ENCODE measurements at regions not wholly inside any gene's neighbourhood (a gene's known extent, or its start where the extent isn't known, plus 50 kb on each side); places are given as distances from the start of the nearest gene placed in this dataset.

GRCh38 chr6:43962458-43962857, 164.8 kb downstream of the MRPL14 start:
- peaks cover 14 to 35% of the 10 kb centered on the region in 2 experiments for H3K4me1 ChIP-seq (replicated peaks in 1 of 2; ENCODE audit: control insufficient read depth in 2 of 2, insufficient read depth in 2 of 2, low read length in 2 of 2)
- intact Hi-C loops (cut with micrococcal nuclease) (no loop called here), in situ Hi-C loops (cut with MboI) (no loop called here)
- peak overlapping the region; percentile 52 for H2AFZ ChIP-seq (ENCODE audit: low read depth, low read length)
- ATAC-seq, result no peak
- WGBS (ENCODE audit: insufficient coverage, low coverage, missing lambda C conversion rate), result 30% methylated on average over 5 of the region's 5 CpGs
- no peak overlapping the region for H3K4me2 ChIP-seq (ENCODE audit: insufficient read depth, low read length)
- H3K4me3 ChIP-seq, result no peak overlapping the region
- H3K9me1 ChIP-seq (ENCODE audit: control insufficient read depth, insufficient read depth, low read length), result no peaks in the 10 kb centered on the region
- peak in 1 of 4 experiments; percentile 57 for DNase-seq (ENCODE audit: extremely low read depth in 1 of 4, low spot score in 3 of 4)
- H3K9ac ChIP-seq (ENCODE audit: insufficient read depth in 1 of 2, low read depth in 2 of 2, low read length in 2 of 2), result no peak overlapping the region
- H3K9me3 ChIP-seq (replicated peaks; ENCODE audit: control insufficient read depth, insufficient read depth, low read depth, low read length), result peaks cover 4% of the 10 kb centered on the region; the same call in 1 of the 2 replicates
- H3K79me2 ChIP-seq (ENCODE audit: control insufficient read depth, insufficient read depth, low read length), result no peaks in the 10 kb centered on the region
- ChIA-PET POLR2A (no interaction called here), CTCF (ENCODE audit: low intra/inter-chr PET ratio) (no interaction called here)
- H4K20me1 ChIP-seq (replicated peaks; ENCODE audit: control insufficient read depth, insufficient read depth, low read length), result no peaks in the 10 kb centered on the region
- no TSS peak for BruUV-seq (replicated peaks)
- FAIRE-seq, result no peak
- H3K27ac ChIP-seq (ENCODE audit: extremely low read depth, low read depth, low read length), result peak overlapping the region; percentile 72
- H3K36me3 ChIP-seq (ENCODE audit: control insufficient read depth, insufficient read depth, low read length), result no peaks in the 10 kb centered on the region
- H3K27me3 ChIP-seq (ENCODE audit: control insufficient read depth in 2 of 2, insufficient read depth in 2 of 2, low read length in 2 of 2), result no peaks in the 10 kb centered on the region
- TF ChIP-seq ZFP1 (CRISPR knock-in tag; IDR thresholded peaks at IDR 0.05), result no peak
- no peak for TF ChIP-seq CHD4 (IDR thresholded peaks at IDR 0.05; ENCODE audit: insufficient read depth, insufficient replicate concordance, low read depth, low read length, poor library complexity, severe bottlenecking)
- no peak for TF ChIP-seq MAFG (tag; conservative IDR thresholded peaks at IDR 0.05)
- no peak for TF ChIP-seq ZNF785 (CRISPR knock-in tag; IDR thresholded peaks at IDR 0.05)
- TF ChIP-seq HINFP (tag; conservative IDR thresholded peaks at IDR 0.05; ENCODE audit: low read depth), result no peak
- peak; percentile 21; the same call in 1 of the 2 replicates for TF ChIP-seq NFRKB (IDR thresholded peaks at IDR 0.05; ENCODE audit: low read depth)
- TF ChIP-seq ZNF124 (CRISPR knock-in tag; IDR thresholded peaks at IDR 0.05), result no peak
- no peak for TF ChIP-seq ZNF398 (CRISPR knock-in tag; IDR thresholded peaks at IDR 0.05)
- TF ChIP-seq CEBPB (tag; IDR thresholded peaks at IDR 0.05), result peak; percentile 86
- TF ChIP-seq ZNF507 (tag; conservative IDR thresholded peaks at IDR 0.05), result no peak
- no peak for TF ChIP-seq C11orf30 (IDR thresholded peaks at IDR 0.05; ENCODE audit: low read depth)
- TF ChIP-seq ZNF23 (CRISPR knock-in tag; IDR thresholded peaks at IDR 0.05), result no peak
- TF ChIP-seq RFX5 (IDR thresholded peaks at IDR 0.05; ENCODE audit: low read depth, low read length), result no peak
- no peak for TF ChIP-seq ZNF830 (CRISPR knock-in tag; IDR thresholded peaks at IDR 0.05)
- TF ChIP-seq MXD1 (CRISPR knock-in tag; IDR thresholded peaks at IDR 0.05; ENCODE audit: borderline replicate concordance, poor library complexity, severe bottlenecking), result no peak
- no peak for TF ChIP-seq NBN (IDR thresholded peaks at IDR 0.05; ENCODE audit: low read depth)
- TF ChIP-seq MAZ (CRISPR knock-in tag; conservative IDR thresholded peaks at IDR 0.05 in 1 of 2, IDR thresholded peaks at IDR 0.05 in 1 of 2), result no peak
- TF ChIP-seq L3MBTL2 (IDR thresholded peaks at IDR 0.05), result peak; percentile 76; the same call in 1 of the 2 replicates
- no peak for TF ChIP-seq PHF21A (IDR thresholded peaks at IDR 0.05; ENCODE audit: borderline replicate concordance, low read depth)
- 0 out of 2 replicates have a peak, but pooled peaks have one; percentile 13 for TF ChIP-seq NCOA1 (IDR thresholded peaks at IDR 0.05; ENCODE audit: low read depth)
- no peak for TF ChIP-seq ARID2 (IDR thresholded peaks at IDR 0.05)

Data from K562 (cell line).